ENCODE measurements at regions not wholly inside any gene's neighbourhood (a gene's known extent, or its start where the extent isn't known, plus 50 kb on each side); places are given as distances from the start of the nearest gene placed in this dataset.

DNA sequence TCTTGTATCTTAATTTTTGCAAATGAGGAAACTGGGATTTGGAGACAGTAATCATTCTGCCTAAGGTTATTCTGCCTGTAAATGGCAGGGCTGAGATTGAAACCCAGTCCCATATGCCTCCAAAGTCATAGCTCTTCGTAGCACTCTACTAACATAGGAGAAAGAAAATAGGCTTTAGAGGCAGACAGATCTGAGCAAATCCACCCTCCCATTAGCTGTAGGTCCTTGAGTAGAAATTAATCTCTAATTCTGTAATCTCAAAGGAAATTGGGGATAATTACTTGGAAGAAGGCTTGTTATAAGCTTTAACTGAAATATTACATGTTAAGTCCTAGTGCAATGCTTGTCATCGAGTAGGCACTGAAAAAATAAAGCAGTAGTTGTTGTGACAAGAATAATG, 252.1 kb upstream of the PEX5L start:
- H3K36me3 ChIP-seq (ENCODE audit: insufficient read depth), result no peaks in the 10 kb centered on the region
- Mint-ChIP-seq H3K4me1 (no peaks in the 10 kb centered on the region), H3K36me3 (ENCODE audit: low read depth) (no peaks in the 10 kb centered on the region), H3K27ac (no peak overlapping the region), H3K27me3 (ENCODE audit: insufficient read depth, low read depth, poor library complexity) (peaks cover 3% of the 10 kb centered on the region), H3K9me3 (no peaks in the 10 kb centered on the region), H3K4me3 (no peak overlapping the region)
- no peak overlapping the region for H3K27ac ChIP-seq (ENCODE audit: low read depth)
- H3K4me2 ChIP-seq, result no peak overlapping the region
- ATAC-seq (no peak), DNase-seq (ENCODE audit: low spot score) (no peak)
- no peaks in the 10 kb centered on the region; the same call in none of the 2 replicates for H3K9me2 ChIP-seq (ENCODE audit: insufficient read depth)
- TF ChIP-seq, protein P1, sequence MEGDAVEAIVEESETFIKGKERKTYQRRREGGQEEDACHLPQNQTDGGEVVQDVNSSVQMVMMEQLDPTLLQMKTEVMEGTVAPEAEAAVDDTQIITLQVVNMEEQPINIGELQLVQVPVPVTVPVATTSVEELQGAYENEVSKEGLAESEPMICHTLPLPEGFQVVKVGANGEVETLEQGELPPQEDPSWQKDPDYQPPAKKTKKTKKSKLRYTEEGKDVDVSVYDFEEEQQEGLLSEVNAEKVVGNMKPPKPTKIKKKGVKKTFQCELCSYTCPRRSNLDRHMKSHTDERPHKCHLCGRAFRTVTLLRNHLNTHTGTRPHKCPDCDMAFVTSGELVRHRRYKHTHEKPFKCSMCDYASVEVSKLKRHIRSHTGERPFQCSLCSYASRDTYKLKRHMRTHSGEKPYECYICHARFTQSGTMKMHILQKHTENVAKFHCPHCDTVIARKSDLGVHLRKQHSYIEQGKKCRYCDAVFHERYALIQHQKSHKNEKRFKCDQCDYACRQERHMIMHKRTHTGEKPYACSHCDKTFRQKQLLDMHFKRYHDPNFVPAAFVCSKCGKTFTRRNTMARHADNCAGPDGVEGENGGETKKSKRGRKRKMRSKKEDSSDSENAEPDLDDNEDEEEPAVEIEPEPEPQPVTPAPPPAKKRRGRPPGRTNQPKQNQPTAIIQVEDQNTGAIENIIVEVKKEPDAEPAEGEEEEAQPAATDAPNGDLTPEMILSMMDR (conservative IDR thresholded peaks at IDR 0.05; ENCODE audit: low read depth in 2 of 2), result no peak
- TF ChIP-seq EZH2 (IDR thresholded peaks at IDR 0.05; ENCODE audit: low read depth, unreplicated experiment) (no peak), ZNF114 (CRISPR knock-in tag; IDR thresholded peaks at IDR 0.05) (no peak), REST (IDR thresholded peaks at IDR 0.05; ENCODE audit: unreplicated experiment) (no peak), NANOG (IDR thresholded peaks at IDR 0.05; ENCODE audit: borderline replicate concordance) (no peak), ZNF331 (CRISPR knock-in tag; IDR thresholded peaks at IDR 0.05; ENCODE audit: low read depth) (no peak), POLR2AphosphoS5 (IDR thresholded peaks at IDR 0.05; ENCODE audit: low read depth) (no peak), EZH2phosphoT487 (IDR thresholded peaks at IDR 0.05; ENCODE audit: unreplicated experiment) (no peak), STAT1 (IDR thresholded peaks at IDR 0.05; ENCODE audit: unreplicated experiment) (no peak), ZNF462 (CRISPR knock-in tag; IDR thresholded peaks at IDR 0.05) (no peak), CREB1 (CRISPR knock-in tag; IDR thresholded peaks at IDR 0.05; ENCODE audit: low read depth) (no peak), JUNB (IDR thresholded peaks at IDR 0.05; ENCODE audit: unreplicated experiment) (no peak)
- TF ChIP-seq, protein P2, sequence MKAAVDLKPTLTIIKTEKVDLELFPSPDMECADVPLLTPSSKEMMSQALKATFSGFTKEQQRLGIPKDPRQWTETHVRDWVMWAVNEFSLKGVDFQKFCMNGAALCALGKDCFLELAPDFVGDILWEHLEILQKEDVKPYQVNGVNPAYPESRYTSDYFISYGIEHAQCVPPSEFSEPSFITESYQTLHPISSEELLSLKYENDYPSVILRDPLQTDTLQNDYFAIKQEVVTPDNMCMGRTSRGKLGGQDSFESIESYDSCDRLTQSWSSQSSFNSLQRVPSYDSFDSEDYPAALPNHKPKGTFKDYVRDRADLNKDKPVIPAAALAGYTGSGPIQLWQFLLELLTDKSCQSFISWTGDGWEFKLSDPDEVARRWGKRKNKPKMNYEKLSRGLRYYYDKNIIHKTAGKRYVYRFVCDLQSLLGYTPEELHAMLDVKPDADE (IDR thresholded peaks at IDR 0.05), result no peak
- no peaks in the 10 kb centered on the region for H3K27me3 ChIP-seq (ENCODE audit: insufficient read depth)
- no peaks in the 10 kb centered on the region for H3K79me2 ChIP-seq (replicated peaks; ENCODE audit: insufficient read depth)
- no peak overlapping the region for H2AFZ ChIP-seq
- no peak overlapping the region for H3K4me3 ChIP-seq
- H3K4me1 ChIP-seq (ENCODE audit: insufficient read depth), result no peaks in the 10 kb centered on the region
- H4K20me1 ChIP-seq (replicated peaks; ENCODE audit: insufficient read depth), result no peaks in the 10 kb centered on the region
- H3F3A ChIP-seq (replicated peaks; ENCODE audit: low read depth), result no peaks in the 10 kb centered on the region

All from GM23338 (cell line).